HEK293 (cell line): ENCODE measurements at regions not wholly inside any gene's neighbourhood (a gene's known extent, or its start where the extent isn't known, plus 50 kb on each side); places are given as distances from the start of the nearest gene placed in this dataset.

Source experiments
- CTCF ChIA-PET: fragments of 350-600 bp; formaldehyde crosslinking; extraction: SDS; loops from one replicate; lab custom pipeline; 2021; ENCODE audit warnings: antibody characterized with exemption; lab: Yijun Ruan, JAX
- POLR2A ChIA-PET: fragments of 300-600 bp; formaldehyde crosslinking; extraction: SDS; loops from one replicate; lab custom pipeline; 2020; ENCODE audit warnings: antibody characterized with exemption, inconsistent platforms; lab: Yijun Ruan, JAX
- H3K27ac ChIP-seq: fragments of 200-500 bp; sonication (Bioruptor generic); 2 replicates; pipeline ENCODE4 v1.5.1; 2014; ENCODE audit warnings: low read depth, low read length, control low read depth, inconsistent platforms; ENCODE audit errors: extremely low read depth
- H3K36me3 ChIP-seq, 2 experiments: fragments of 200-500 bp in 1 of 2; sonication (Bioruptor generic) in 1 of 2; 1 replicate in 1 of 2; 2 replicates in 1 of 2; pipeline ENCODE4 v1.5.1; 2014 to 2017; ENCODE audit warnings: inconsistent platforms in 2 of 2, low read length in 2 of 2; ENCODE audit not compliant: control insufficient read depth in 2 of 2, insufficient read depth in 1 of 2
- H3K4me1 ChIP-seq: fragments of 200-500 bp; sonication (Bioruptor generic); 2 replicates; pipeline ENCODE4 v1.5.1; 2014; ENCODE audit warnings: mild to moderate bottlenecking, low read length, inconsistent platforms; ENCODE audit not compliant: control insufficient read depth, insufficient read depth
- H3K4me3 ChIP-seq: 2 replicates; pipeline ENCODE4 v1.5.1; 2011; ENCODE audit warnings: low read depth, mild to moderate bottlenecking, control low read depth, low read length, moderate library complexity
- H3K9me3 ChIP-seq: fragments of 200-500 bp; sonication (Bioruptor generic); 2 replicates; pipeline ENCODE4 v1.5.1; 2014; ENCODE audit warnings: low read depth, low read length, inconsistent platforms; ENCODE audit not compliant: control insufficient read depth, insufficient read depth
- BCL6B ChIP-seq: fragments of 450-650 bp; formaldehyde crosslinking; IDR thresholded peaks from 2 replicates; pipeline ENCODE4 v1.5.1; 2017; ENCODE audit warnings: missing biosample characterization, missing genetic modification characterization
- CTCF ChIP-seq: fragments of 450-650 bp; formaldehyde crosslinking; IDR thresholded peaks from 2 replicates; pipeline ENCODE4 v1.5.1; 2016; ENCODE audit warnings: missing biosample characterization, missing genetic modification characterization
- FEZF1 ChIP-seq: fragments of 450-650 bp; formaldehyde crosslinking; IDR thresholded peaks from 2 replicates; pipeline ENCODE4 v1.5.1; 2016; ENCODE audit warnings: missing biosample characterization, missing genetic modification characterization
- KLF8 ChIP-seq: fragments of 450-650 bp; formaldehyde crosslinking; IDR thresholded peaks from 2 replicates; pipeline ENCODE4 v1.5.1; 2016; ENCODE audit warnings: missing biosample characterization, missing genetic modification characterization
- MZF1 ChIP-seq: fragments of 450-650 bp; formaldehyde crosslinking; IDR thresholded peaks from 2 replicates; pipeline ENCODE4 v1.5.1; 2017; ENCODE audit warnings: missing biosample characterization, missing genetic modification characterization, borderline replicate concordance
- REST ChIP-seq: fragments of 450-650 bp; formaldehyde crosslinking; IDR thresholded peaks from 2 replicates; pipeline ENCODE4 v1.5.1; 2016; ENCODE audit warnings: missing biosample characterization, missing genetic modification characterization
- ZBTB20 ChIP-seq: fragments of 450-650 bp; formaldehyde crosslinking; IDR thresholded peaks from 2 replicates; pipeline ENCODE4 v1.5.1; 2016; ENCODE audit warnings: missing biosample characterization, missing genetic modification characterization
- ZBTB26 ChIP-seq: fragments of 450-650 bp; formaldehyde crosslinking; optimal IDR thresholded peaks from 2 replicates; pipeline ENCODE3; 2016; ENCODE audit warnings: missing biosample characterization, mild to moderate bottlenecking, missing genetic modification characterization
- ZNF2 ChIP-seq: fragments of 450-650 bp; formaldehyde crosslinking; IDR thresholded peaks from 2 replicates; pipeline ENCODE4 v1.5.1; 2016; ENCODE audit warnings: missing biosample characterization, missing genetic modification characterization
- ZNF248 ChIP-seq: fragments of 450-650 bp; formaldehyde crosslinking; IDR thresholded peaks from 2 replicates; pipeline ENCODE4 v1.5.1; 2017; ENCODE audit warnings: missing biosample characterization, missing genetic modification characterization
- ZNF354C ChIP-seq: fragments of 450-650 bp; formaldehyde crosslinking; IDR thresholded peaks from 2 replicates; pipeline ENCODE4 v1.5.1; 2016; ENCODE audit warnings: missing biosample characterization, missing genetic modification characterization, low read depth, borderline replicate concordance
- ZNF391 ChIP-seq: fragments of 450-650 bp; formaldehyde crosslinking; IDR thresholded peaks from 2 replicates; pipeline ENCODE4 v1.5.1; 2016; ENCODE audit warnings: low read depth, missing biosample characterization, missing genetic modification characterization, borderline replicate concordance
- ZNF510 ChIP-seq: fragments of 450-650 bp; formaldehyde crosslinking; IDR thresholded peaks from 2 replicates; pipeline ENCODE4 v1.5.1; 2018; ENCODE audit warnings: mild to moderate bottlenecking, missing genetic modification characterization, missing biosample characterization; ENCODE audit not compliant: insufficient replicate concordance
- ZNF561 ChIP-seq: fragments of 450-650 bp; IDR thresholded peaks from 2 replicates; pipeline ENCODE4 v1.5.1; 2018; ENCODE audit warnings: missing biosample characterization, missing genetic modification characterization, borderline replicate concordance
- ZNF792 ChIP-seq: fragments of 450-650 bp; formaldehyde crosslinking; IDR thresholded peaks from 2 replicates; pipeline ENCODE4 v1.5.1; 2016; ENCODE audit warnings: missing biosample characterization, missing genetic modification characterization
- ZNF837 ChIP-seq: fragments of 450-650 bp; formaldehyde crosslinking; IDR thresholded peaks from 2 replicates; pipeline ENCODE4 v1.5.1; 2016; ENCODE audit warnings: missing biosample characterization, missing genetic modification characterization
- ZNF843 ChIP-seq: fragments of 450-650 bp; formaldehyde crosslinking; IDR thresholded peaks from 2 replicates; pipeline ENCODE4 v1.5.1; 2016; ENCODE audit warnings: missing biosample characterization, missing genetic modification characterization

- peak; percentile 28; the same call in 1 of the 2 replicates for TF ChIP-seq ZNF561 (tag by site-specific recombination)
- no peak for TF ChIP-seq ZNF391 (tag by site-specific recombination)
Observed at GRCh38 chr2:59080451-59081181, 839.5 kb upstream of the FANCL start (continued).

- no peak overlapping the region for H3K27ac ChIP-seq
- no peak for TF ChIP-seq CTCF (tag by site-specific recombination)
- TF ChIP-seq ZNF510 (tag by site-specific recombination) = no peak
- no peak for TF ChIP-seq ZBTB20 (tag by site-specific recombination)
- no peak for TF ChIP-seq ZNF248 (tag by site-specific recombination)
- no peak for TF ChIP-seq KLF8 (tag by site-specific recombination)
- no peak for TF ChIP-seq ZNF837
- no peak for TF ChIP-seq ZNF2 (tag by site-specific recombination)
- TF ChIP-seq REST (tag by site-specific recombination) = no peak
- TF ChIP-seq ZNF792 (tag by site-specific recombination) = no peak
- TF ChIP-seq ZNF354C (tag by site-specific recombination) = no peak
- TF ChIP-seq ZBTB26 (tag by site-specific recombination) = no peak
- H3K9me3 ChIP-seq = no peaks in the 10 kb centered on the region
- H3K4me1 ChIP-seq = peaks cover 30% of the 10 kb centered on the region
- H3K4me3 ChIP-seq = no peak overlapping the region
- POLR2A ChIA-PET = no interaction called here
- no peaks in the 10 kb centered on the region for H3K36me3 ChIP-seq
- CTCF ChIA-PET = interaction anchor here (1.0 kb wide), 1 partner anchor 54 kb away, joined by 3 read pairs; no protein-coding TSS in a partner anchor
Observed at GRCh38 chr2:59077981-59078531, 836.9 kb upstream of the FANCL start.

- peak; percentile 61; the same call in 1 of the 2 replicates for TF ChIP-seq ZNF843 (tag by site-specific recombination)
- TF ChIP-seq FEZF1 (tag by site-specific recombination) = peak; percentile 40; the same call in 1 of the 2 replicates
- TF ChIP-seq BCL6B (tag by site-specific recombination) = peak; percentile 93
- TF ChIP-seq MZF1 (tag by site-specific recombination) = no peak
- Histone ChIP-seq H3K4me3 (no peak overlapping the region), H3K9me3 (no peaks in the 10 kb centered on the region), H3K27ac (no peak overlapping the region), H3K36me3 (no peaks in the 10 kb centered on the region), H3K4me1 (peaks cover 30% of the 10 kb centered on the region)
- ChIA-PET POLR2A (no interaction called here), CTCF (interaction anchor here (0.6 to 1.0 kb wide), 2 partner anchors 53 to 246 kb away, joined by 3 read pairs; no protein-coding TSS in a partner anchor)
Observed at GRCh38 chr2:59077026-59077725, 836.1 kb upstream of the FANCL start.
